Renal cortical epithelial cell (primary cell): ENCODE measurements at regions not wholly inside any gene's neighbourhood (a gene's known extent, or its start where the extent isn't known, plus 50 kb on each side); places are given as distances from the start of the nearest gene placed in this dataset.
"Not testable (repeated sequence)": the region's sequence is repeated elsewhere in the genome, so short reads cannot be mapped to it uniquely, and the experiment has no call there.

Experiments
- DNase-seq: peaks from one replicate; pipeline ENCODE4 v3.0.0-alpha.2; 2011; ENCODE audit warnings: low read depth

- DNase-seq, result no peak
Measured at GRCh38 chrX:78822157-78822690, 74.7 kb downstream of the LPAR4 start.

- DNase-seq, result no peak
Measured at GRCh38 chrX:78831523-78831922, 84.0 kb downstream of the LPAR4 start.

GRCh38 chrX:78838709-78839108, 91.2 kb downstream of the LPAR4 start:
- DNase-seq, result peak; percentile 5

- peak; percentile 1 for DNase-seq
Measured at GRCh38 chrX:78839711-78840110, 92.2 kb downstream of the LPAR4 start.

GRCh38 chrX:78844218-78844617, 96.7 kb downstream of the LPAR4 start:
- not testable (repeated sequence) for DNase-seq

GRCh38 chrX:78881248-78881647, 63.9 kb upstream of the P2RY10 start:
- not testable (repeated sequence) for DNase-seq

- DNase-seq, result peak; percentile 1
Measured at GRCh38 chrX:78886550-78886949, 58.6 kb upstream of the P2RY10 start.
